NCI-H1436 (cell line): ENCODE measurements at regions not wholly inside any gene's neighbourhood (a gene's known extent, or its start where the extent isn't known, plus 50 kb on each side); places are given as distances from the start of the nearest gene placed in this dataset.

Source experiments
- DNase-seq: peaks from one replicate; lab custom pipeline; 2025; lab: John Stamatoyannopoulos, UW

GRCh38 chr2:74735009-74735408 is 81.0 kb downstream of the SEMA4F start:
- DNase-seq, result no peak

- no peak for DNase-seq
These were observed 81.5 kb downstream of the SEMA4F start for GRCh38 chr2:74735564-74735963.

GRCh38 chr2:74736589-74736988 is 82.5 kb downstream of the SEMA4F start:
- DNase-seq, result no peak

GRCh38 chr2:74738586-74738985 is 84.5 kb downstream of the SEMA4F start:
- DNase-seq, result no peak

- no peak for DNase-seq
These were observed 85.1 kb downstream of the SEMA4F start for GRCh38 chr2:74739129-74739528.

GRCh38 chr2:74739733-74740241 is 85.7 kb downstream of the SEMA4F start:
- no peak for DNase-seq

- no peak for DNase-seq
These were observed 86.3 kb downstream of the SEMA4F start for GRCh38 chr2:74740395-74740740.

GRCh38 chr2:74740741-74741431 is 86.8 kb downstream of the SEMA4F start:
- DNase-seq, result peak; percentile 33

GRCh38 chr2:74741629-74742028 is 87.6 kb downstream of the SEMA4F start:
- no peak for DNase-seq

- DNase-seq, result no peak
These were observed 88.4 kb downstream of the SEMA4F start for GRCh38 chr2:74742471-74742870.

GRCh38 chr2:74743039-74743438 is 89.0 kb downstream of the SEMA4F start:
- DNase-seq, result no peak

GRCh38 chr2:74743778-74744177 is 89.7 kb downstream of the SEMA4F start:
- DNase-seq, result no peak

- no peak for DNase-seq
These were observed 89.0 kb upstream of the HK2 start for GRCh38 chr2:74744731-74745515.

GRCh38 chr2:74745766-74746165 is 88.2 kb upstream of the HK2 start:
- DNase-seq, result no peak

- no peak for DNase-seq
These were observed 87.4 kb upstream of the HK2 start for GRCh38 chr2:74746480-74746879.

GRCh38 chr2:74747411-74748080 is 86.4 kb upstream of the HK2 start:
- DNase-seq, result no peak

GRCh38 chr2:74748665-74749064 is 85.3 kb upstream of the HK2 start:
- no peak for DNase-seq

- no peak for DNase-seq
These were observed 84.5 kb upstream of the HK2 start for GRCh38 chr2:74749432-74749831.

GRCh38 chr2:74751981-74752851 is 81.7 kb upstream of the HK2 start:
- no peak for DNase-seq

- no peak for DNase-seq
These were observed 78.5 kb upstream of the HK2 start for GRCh38 chr2:74755386-74755785.

GRCh38 chr2:74756356-74756890 is 77.5 kb upstream of the HK2 start:
- no peak for DNase-seq

GRCh38 chr2:74759986-74760385 is 73.9 kb upstream of the HK2 start:
- DNase-seq, result no peak
